Stimulated activated CD4-positive, alpha-beta T cell treated with anti-CD3 and anti-CD28 coated beads, Interleukin-1b, Interleukin-23, amount 100 ng/mL, for 48 hours (primary cell): ENCODE measurements at regions not wholly inside any gene's neighbourhood (a gene's known extent, or its start where the extent isn't known, plus 50 kb on each side); places are given as distances from the start of the nearest gene placed in this dataset.

Experiments used
- DNase-seq: peaks from one replicate; pipeline ENCODE4 v3.0.0-alpha.2; 2020

DNA sequence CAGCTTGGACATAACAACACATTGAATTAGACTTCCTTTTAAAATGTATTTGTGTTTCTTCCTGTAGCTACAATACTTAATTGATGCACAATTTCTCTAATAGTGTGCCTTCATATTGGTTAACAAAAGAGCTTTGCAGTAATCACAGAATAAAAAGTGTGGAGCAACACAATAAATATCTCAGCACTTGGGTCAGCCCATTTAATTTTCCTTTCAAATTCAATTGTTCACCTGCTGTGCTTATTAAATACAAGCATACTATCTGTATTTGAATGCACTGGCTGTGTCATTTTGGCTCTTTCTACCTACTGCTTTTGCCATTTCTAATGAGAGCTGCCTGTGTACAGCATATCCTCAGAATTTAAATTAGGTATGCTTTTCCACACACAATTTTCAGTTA lies 1641.3 kb upstream of the SLC39A10 start:
- no peak for DNase-seq

DNA sequence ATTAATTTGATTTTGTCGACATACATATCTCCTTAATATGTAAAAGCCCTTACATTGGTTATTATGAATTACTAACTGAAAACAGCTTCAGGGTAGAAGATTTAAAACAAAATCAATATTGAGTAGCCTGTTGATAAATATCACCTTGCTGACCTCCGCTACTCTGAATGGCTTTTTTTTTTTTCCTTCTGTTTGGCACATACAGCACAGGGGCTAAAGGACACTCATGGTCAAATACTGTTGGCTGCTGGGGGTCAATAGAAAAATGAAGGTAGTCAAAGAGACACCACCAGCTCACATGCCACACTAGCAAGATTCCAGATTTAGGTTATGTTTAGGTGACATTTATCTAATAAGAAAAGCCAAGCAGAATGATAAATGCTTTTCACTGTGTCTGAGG lies 1642.4 kb upstream of the SLC39A10 start:
- DNase-seq = no peak

DNA sequence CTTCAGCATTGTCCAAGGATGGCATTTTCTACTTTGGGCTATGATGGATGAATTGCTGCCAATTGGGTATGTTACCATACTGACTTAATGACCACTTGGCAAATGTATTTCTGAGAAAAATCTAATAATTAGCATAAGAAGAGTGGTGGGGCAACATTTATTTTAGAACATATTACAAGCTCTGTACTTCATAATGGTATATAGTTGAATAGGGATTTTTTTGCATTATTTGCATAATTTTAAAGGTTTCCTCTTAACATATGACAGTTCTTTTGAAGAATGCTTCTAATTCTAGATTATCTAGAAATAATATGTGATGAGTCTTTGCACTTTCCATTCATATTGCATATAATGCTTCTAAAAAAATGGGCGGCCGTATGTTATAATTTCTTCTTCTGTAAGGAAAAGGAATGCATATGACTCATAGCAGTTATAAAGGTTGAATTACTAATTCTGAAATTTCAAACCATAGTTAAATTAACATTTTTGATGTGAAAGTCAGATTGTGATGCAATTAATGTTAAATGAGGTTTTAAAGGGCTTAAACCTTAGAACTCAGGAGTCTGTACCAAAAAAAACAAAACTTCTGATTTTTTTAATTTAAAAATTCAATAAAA lies 1652.3 kb upstream of the SLC39A10 start:
- DNase-seq = no peak

DNA sequence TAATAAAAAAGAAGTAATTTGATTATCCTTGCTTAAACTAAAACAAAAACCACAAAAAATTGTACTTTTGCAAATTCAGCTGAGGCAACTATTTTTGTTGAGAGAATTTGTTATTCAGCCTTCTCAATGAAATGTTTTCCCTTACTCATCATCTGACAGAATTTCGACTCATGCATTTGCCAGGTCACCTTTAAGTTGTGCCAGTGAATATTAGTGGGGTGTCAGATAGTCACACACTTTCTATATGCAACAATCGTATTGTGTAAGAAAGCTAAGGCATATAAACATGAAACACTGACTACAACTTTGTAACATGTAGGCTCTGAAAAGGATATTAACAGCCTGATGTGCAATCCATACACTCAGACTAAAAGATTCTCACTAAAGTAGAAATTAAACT lies 1653.1 kb upstream of the SLC39A10 start:
- DNase-seq = no peak

DNA sequence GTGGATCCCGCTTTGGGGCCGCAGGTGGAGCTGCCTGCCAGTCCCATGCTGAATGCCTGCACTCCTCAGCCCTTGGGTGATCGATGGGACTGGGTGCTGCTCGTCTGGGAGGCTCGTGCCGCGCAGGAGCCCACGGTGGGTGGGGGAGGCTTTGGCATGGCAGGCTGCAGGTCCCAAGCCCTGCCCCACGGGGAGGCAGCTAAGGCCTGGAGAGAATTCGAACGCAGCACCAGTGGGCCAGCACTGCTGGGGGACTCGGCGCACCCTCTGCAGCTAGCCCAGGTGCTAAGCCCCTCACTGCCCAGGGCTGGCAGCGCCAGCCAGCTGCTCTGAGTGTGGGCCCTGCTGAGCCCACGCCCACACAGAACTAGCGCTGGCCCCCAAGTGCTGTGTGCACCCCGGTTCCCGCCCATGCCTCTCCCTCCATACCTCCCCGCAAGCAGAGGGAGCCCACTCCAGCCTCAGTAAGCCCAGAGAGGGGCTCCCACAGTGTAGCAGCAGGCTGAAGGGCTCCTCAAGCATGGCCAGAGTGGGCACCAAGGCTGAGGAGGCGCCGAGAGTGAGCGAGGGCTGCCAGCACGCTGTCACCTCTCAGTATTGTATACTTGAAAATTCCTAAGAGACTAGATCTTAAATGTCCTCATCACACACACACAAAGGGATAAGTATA lies 1654.2 kb upstream of the SLC39A10 start:
- no peak for DNase-seq

DNA sequence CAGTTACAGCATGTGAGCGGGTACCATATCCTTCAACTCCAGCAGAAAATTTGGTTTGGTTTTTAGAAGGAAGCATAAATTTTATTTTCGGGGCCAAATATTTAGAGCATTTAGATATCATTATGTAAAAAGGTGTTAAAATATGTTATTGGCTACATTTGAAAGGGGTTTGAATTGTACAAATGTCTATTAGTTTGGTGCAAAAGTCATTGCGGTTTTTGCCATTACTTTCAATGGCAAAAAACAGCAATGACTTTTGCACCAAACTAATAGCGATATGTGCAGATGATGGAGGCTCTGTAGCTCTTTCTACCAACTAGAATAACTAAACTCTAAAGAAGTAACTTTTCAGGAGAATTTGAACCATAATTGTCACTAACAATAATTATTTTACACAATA lies 1666.2 kb upstream of the SLC39A10 start:
- no peak for DNase-seq

DNA sequence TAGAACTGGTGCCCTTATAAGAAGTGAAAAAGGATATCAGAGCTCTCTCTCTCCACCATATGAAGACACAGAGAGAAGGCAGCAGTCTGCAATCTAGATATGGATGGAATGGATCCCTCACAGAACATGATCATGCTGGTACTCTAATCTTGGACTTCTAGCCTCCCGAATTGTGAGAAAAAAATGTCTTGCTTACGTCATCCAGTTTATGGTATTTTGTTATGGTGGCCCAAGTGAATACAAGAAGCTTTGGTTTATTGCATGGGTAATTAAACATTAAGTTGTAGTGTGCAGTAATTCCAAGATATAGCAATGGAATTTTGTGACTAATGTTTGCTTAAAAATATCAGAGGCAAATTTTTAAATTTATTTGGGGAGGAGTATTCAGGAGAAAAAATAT lies 1667.4 kb upstream of the SLC39A10 start:
- no peak for DNase-seq

DNA sequence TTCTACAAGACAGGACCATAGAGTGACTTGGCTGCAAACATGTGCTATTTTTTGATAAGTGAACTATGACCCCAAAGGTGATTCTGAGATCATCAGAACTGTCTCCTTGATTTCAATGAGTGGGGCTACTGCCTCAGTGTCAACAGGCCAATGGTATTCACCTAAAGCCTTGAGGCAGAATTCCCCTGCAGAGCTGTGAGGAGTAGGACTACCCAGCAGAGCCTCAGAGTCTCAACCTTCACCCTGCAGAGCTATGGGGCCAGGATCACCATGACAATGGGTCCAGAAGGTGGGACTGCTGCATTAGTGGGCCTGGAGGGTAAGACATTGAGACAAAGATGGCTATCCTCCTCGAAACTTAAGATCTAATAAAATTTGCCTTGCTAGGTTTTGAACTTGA lies 1668.2 kb upstream of the SLC39A10 start:
- DNase-seq = no peak

DNA sequence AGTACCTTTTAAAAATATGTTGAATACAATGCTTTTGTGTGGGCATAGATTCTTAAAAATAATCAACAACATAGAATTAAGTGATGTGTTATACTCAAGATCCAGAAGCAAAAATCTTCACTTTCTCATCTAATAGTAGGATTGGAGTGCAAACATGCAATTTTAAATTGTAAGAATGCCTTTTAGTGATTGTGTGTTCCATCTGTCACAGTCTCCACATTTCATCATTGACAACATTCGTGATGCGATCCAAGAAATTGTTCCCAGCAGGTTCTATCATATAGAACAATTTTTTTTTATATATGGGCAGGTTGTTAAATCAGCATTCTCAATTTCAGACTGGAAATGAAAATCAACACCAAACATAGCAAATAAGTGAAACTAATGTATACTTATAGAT lies 1671.8 kb upstream of the SLC39A10 start:
- no peak for DNase-seq

DNA sequence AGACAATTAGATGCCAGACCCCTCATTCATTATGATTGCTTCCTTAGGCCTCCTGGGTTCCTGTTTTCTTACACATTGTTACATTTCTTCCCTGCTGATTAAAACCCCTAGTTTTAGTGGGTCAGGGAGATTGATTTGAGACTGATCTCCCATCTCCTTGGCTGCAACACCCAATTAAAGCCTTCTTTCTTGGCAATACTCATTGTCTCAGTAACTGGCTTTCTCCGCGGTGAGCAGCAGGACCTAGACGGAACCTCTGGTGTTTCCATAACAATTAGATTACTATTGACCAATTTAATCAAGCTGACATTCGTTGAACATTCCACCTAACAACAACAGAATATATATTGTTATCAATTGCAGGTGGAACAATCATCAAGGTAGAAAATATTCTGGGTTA lies 1676.4 kb upstream of the SLC39A10 start:
- no peak for DNase-seq

DNA sequence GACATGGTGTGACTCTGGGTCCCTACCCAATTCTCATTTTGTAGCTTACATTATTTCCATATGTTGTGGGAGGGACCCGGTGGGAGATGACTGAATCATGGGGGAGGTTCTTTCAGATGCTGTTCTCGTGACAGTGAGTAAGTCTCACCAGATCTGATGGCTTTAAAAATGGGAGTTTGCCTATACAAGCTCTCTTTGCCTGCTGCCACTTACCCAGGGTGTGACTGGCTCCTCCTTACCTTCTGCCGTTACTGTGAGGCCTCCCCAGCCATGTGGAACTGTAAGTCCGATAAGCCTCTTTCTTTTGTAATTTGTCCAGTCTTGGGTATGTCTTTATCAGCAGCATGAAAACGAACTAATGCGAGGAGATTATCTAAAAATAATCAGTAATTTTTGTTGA lies 1683.2 kb upstream of the SLC39A10 start:
- no peak for DNase-seq

DNA sequence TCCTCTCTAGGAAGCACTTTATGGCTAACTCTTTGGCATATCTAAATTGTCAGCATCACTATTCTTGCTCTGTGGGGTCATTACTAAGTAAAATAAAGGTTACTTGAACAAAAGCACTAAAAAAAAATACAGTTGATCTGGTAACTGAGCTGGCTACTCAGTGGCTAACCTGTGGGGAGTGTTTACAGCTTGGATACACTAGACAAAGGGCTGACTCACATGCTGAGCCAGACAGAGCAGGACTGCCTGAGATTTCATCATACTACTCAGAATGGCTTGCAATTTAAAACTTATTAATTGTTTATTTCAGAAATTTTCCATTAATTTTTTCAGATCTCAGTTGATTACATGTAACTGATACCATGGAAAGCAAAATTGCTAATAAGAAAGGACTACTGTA lies 1690.4 kb upstream of the SLC39A10 start:
- no peak for DNase-seq

DNA sequence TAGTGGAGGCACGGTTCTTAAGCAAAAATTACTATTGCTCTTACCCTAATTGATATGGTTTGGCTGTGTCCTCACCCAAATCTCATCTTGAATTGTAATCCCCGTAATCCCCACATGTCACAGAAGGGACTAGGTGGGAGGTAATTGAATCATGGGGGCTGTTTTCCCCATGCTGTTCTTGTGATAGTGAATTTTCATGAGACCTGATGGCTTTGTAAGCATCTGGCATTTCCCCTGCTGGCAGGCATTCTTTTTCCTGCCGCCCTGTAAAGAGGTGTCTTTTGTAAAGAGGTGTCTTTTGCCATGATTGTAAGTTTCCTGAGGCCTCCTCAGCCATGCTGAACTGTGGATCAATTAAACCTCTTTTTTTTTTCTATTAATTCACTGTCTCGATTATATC lies 1691.8 kb upstream of the SLC39A10 start:
- no peak for DNase-seq

DNA sequence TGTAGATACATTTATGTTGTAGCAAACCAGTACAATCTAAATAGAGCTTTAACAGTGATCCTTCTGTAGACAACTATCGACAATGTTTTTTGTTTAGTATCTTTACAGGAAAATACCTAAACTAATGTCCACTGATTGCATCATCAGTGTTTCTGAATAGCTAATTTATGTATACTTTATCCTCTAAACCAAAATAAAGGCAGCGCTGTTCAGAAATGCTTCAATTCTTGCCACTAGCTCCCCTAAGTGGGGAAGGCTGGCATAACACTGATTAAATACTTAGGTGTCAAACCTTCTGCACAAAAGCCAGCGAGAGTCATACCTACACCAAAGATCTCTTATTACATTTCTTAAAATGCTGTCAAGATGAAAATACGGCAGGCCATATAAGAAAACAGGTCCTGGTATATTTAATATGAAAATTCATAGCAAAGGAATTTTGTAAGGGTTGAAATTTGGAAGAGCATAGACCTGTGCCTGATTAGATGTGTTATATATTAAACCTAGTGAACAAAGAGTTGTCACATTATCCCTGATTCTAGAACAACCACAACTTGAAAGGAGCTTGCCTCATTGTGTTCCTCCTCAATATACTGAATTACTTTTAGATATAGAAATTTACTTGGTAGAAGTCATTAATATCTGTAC lies 1693.4 kb upstream of the SLC39A10 start:
- no peak for DNase-seq

DNA sequence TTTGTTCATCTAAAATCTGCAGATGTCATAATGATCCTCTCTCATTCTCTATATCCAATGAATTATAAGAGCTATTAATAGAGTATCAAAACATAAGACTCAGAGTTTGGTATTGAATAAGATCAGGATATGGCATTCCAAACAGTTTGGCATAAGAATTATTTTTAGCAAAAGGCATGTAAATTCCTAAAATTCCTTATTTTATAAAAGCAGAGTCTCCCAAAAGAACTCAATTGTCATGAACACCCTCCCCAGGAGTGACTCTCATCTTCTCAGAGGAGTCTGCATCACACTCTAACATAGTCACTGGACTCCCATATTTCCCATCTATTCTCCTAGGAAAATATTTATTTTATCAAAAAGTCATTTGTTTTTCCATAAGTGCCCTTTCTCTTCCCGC lies 1710.2 kb upstream of the SLC39A10 start:
- no peak for DNase-seq

DNA sequence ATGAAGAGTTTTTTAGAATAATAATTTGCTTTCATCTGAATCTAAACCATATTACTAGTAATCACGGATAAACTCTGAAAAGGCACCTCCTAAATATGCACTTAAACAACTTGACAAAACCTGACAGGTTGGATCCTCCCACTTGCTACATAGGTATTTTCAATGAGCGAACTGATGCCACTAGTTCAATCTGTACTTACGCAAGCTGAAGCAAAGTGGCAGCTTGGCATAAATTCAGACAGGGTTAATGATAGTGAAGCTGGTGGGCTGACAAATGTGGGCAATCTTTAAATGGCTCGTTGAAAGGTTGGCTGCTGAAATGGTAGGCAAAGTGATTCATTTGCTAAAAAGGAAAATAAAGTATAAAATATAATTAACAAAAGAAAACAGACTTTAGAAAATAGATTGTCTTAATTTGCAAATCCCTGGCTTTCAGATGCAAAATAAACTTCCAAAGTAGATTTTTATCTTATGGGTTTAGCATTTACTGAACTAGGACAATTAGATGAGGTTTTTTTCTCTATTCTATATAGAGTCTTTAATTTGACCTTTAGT lies 1713.5 kb upstream of the SLC39A10 start:
- DNase-seq = no peak

DNA sequence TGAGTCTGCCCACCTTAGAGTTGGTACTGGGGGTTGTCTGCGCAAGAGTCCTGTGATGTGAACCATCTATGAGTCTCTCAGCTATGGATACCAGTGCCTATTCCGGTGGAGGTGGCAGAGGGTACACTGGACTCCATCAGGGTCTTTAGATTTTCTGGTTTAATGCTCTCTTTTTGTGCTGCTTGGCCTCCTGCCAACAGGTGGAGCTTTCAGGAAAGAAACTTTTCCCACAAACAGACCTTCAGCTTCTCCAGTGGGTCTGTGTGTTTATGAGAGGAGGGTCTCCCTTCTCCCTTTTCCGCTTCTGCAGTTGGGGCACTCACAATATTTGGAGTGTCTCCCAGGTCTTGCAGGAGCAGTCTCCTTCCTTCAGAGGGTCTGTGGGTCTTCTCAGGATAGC lies 1721.9 kb upstream of the SLC39A10 start:
- DNase-seq = no peak

DNA sequence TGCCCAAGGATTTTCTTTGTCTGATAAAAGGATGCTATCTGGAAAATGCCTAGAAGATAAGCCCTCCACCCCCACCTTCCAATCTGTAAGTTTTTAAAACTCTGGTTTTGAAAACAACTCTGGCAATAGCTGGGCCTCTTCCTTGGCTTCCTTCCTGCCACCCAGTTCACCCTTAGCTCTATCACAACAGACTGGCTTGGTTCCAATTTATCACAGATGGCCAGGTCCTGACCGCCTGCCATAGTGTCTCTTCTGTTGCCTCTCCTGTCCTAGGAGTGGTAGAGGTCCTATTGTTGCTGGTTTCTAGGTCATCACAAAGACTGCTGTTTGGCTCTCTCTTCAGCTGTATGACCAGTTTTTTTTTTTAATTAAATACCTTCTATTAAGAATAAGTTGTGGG lies 1727.9 kb upstream of the SLC39A10 start:
- DNase-seq = no peak

DNA sequence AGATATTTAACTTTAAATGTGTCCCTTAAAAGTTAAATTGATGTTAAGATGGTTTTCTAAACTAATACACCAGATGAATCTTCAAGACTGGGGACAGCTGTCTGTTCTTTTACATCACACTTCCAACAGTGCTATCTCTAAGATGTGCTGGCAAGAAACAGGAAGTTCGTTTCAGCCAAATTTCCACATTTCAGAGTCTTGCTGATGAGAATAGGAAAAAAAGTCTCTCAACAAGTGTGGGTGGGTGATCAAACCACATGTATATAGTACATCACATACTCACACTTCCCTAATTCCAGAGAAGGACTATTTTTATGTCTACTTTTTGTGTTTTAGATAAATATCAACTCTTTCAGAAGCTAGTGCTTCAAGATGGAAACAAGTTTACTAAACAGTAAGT lies 1712.8 kb upstream of the TMEFF2 start:
- no peak for DNase-seq

DNA sequence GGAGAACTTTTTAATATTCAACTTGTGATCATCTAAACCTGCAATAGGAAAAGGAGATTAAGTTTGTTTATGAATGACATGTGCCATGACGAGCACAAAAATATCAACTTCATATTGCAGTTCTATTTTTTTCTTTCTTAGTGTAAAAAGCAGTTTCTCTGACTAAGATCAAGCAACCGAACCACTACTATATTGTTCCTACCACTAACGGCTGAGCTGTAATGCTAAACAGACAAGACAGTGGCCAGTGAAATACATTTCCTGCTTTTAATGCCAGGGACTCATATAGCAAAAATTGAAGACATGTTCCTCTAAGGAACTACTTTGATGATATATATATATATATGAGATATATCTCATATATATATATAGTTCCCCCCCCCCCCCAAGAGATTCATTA lies 1705.6 kb upstream of the TMEFF2 start:
- DNase-seq = no peak

DNA sequence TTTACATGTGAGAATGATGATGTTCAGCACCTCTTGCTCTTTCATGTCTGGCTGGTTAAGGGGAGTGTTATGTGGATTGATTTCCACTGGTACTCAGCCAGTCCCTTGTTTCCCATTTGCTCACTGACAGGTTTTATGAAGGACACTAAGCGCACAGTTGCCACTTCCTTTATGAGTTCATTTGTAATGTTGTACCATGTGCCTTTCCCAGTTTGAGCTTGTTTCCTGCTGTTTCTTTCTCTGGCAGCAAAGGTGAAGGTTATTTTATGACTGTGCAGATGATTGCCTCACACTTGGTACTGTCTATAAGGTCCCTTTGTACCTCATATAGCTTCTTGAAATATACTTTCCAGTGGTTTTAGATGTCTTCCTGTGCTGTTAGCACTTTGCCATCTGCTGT lies 1700.5 kb upstream of the TMEFF2 start:
- DNase-seq = no peak

DNA sequence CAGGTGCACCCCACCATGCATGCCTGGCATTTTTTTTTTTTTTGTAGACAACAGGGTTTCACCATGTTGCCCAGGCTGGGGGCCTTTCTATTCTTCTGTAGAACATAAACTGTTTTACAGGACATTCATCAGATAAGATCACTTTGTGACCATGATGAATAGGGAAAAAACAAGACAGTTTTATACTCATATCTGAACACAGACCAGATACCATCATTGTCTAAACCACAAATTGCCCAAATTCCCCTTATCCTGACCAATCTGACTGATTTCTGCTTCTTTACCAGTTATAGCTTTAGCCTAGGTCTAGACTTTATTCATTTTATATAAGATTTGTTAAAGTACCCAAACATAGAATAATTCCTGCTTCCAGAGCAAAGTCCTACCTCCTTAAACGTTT lies 1699.3 kb upstream of the TMEFF2 start:
- DNase-seq = no peak

DNA sequence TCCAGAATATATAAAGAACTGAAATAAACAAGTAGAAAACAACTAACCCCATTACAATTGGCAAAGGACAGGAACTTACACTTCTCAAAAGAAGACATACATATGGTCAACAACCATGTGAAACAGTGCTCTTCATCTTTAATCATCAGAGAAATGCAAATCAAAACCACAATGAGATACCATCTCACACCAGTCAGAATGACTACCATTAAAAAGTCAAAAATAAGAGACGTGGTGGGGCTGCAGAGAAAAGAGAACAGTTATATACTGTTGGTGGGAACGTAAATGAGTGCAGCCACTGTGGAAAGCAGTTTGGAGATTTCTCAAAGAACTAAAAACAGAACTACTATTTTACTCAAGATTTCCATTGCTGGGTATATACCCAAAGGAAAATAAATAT lies 1696.3 kb upstream of the TMEFF2 start:
- DNase-seq = no peak

DNA sequence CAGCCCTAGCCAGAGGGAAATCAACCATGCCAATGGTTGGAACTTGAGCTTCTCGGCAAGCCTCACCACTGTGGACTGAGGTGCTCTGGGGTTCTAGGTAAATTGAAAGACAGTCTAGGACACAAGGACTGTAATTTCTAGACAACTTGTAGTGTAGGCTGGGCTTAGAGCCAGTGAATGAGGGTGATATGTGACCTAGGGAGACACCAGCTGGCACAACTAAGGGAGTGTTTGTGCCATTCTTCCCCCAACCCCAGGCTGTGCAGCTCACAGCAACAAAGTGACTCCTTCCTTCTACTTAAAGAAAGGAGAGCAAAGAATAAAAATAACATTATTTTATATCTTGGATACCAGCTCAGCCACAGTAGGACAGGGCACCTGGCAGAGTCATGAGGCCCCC lies 1690.7 kb upstream of the TMEFF2 start:
- no peak for DNase-seq

DNA sequence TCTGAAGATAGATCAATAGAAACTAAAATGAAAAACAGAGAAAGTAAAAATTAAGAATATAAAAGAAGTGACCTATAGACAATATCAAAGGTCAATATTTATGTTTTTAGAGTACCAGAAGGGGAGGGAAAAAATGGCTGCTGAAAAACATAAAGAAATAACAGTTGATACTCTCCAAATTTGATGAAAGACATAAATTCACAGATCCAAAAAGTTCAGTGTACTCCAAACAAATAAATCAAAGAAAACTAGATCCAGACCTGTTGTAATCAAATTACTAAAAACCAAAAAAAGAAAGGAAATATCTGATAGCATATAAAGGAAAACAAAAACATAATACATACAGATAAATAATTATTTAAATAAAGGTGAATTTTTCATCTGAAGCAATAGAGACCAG lies 1689.1 kb upstream of the TMEFF2 start:
- DNase-seq = no peak
